Loucy (cell line): ENCODE measurements at regions not wholly inside any gene's neighbourhood (a gene's known extent, or its start where the extent isn't known, plus 50 kb on each side); places are given as distances from the start of the nearest gene placed in this dataset.

Experiments
- H2AFZ ChIP-seq: fragments of 200-600 bp; sonication (generic); 2 replicates; pipeline ENCODE4 v1.6.0; 2016; ENCODE audit warnings: antibody characterized with exemption, mild to moderate bottlenecking, low read length, moderate library complexity
- H3F3A ChIP-seq: fragments of 200-600 bp; 2 replicates; pipeline ENCODE4 v1.6.0; 2016; ENCODE audit warnings: antibody characterized with exemption, low read depth, mild to moderate bottlenecking
- H3K27me3 ChIP-seq: fragments of 200-600 bp; sonication (generic); 2 replicates; pipeline ENCODE4 v1.6.1; 2014; ENCODE audit warnings: low read length, mild to moderate bottlenecking; ENCODE audit not compliant: insufficient read depth, poor library complexity, severe bottlenecking
- H3K36me3 ChIP-seq: fragments of 200-600 bp; sonication (generic); 2 replicates; pipeline ENCODE4 v1.6.1; 2016; ENCODE audit warnings: low read length; ENCODE audit not compliant: insufficient read depth
- H3K4me1 ChIP-seq: fragments of 200-600 bp; sonication (generic); 2 replicates; pipeline ENCODE4 v1.5.1; 2014; ENCODE audit warnings: low read length, mild to moderate bottlenecking; ENCODE audit not compliant: insufficient read depth, poor library complexity, severe bottlenecking
- H3K4me2 ChIP-seq: fragments of 200-600 bp; sonication (generic); 2 replicates; pipeline ENCODE4 v1.6.0; 2014; ENCODE audit warnings: antibody characterized with exemption, low read length, low read depth, mild to moderate bottlenecking; ENCODE audit not compliant: poor library complexity, severe bottlenecking
- H3K4me3 ChIP-seq: fragments of 200-600 bp; sonication (generic); 2 replicates; pipeline ENCODE4 v1.5.1; 2014; ENCODE audit warnings: low read length, mild to moderate bottlenecking, mixed read lengths; ENCODE audit not compliant: poor library complexity, severe bottlenecking
- H3K79me2 ChIP-seq: fragments of 200-600 bp; sonication (generic); 2 replicates; pipeline ENCODE4 v1.6.1; 2014; ENCODE audit warnings: low read length; ENCODE audit not compliant: insufficient read depth
- H3K9ac ChIP-seq: fragments of 200-600 bp; sonication (generic); 2 replicates; pipeline ENCODE4 v1.6.0; 2014; ENCODE audit warnings: mild to moderate bottlenecking, low read depth, low read length, moderate library complexity; ENCODE audit not compliant: poor library complexity, severe bottlenecking
- H3K9me2 ChIP-seq: fragments of 200-600 bp; sonication (generic); replicated peaks from 2 replicates; pipeline ENCODE4 v1.6.1; 2016; ENCODE audit warnings: low read depth, low read length, mixed read lengths
- H3K9me3 ChIP-seq: fragments of 200-600 bp; sonication (generic); 2 replicates; pipeline ENCODE4 v1.6.1; 2014; ENCODE audit warnings: mild to moderate bottlenecking, antibody characterized with exemption, low read length, low read depth; ENCODE audit not compliant: insufficient read depth
- H4K20me1 ChIP-seq: fragments of 200-600 bp; sonication (generic); 2 replicates; pipeline ENCODE4 v1.6.0; 2014; ENCODE audit warnings: antibody characterized with exemption, low read length, mild to moderate bottlenecking; ENCODE audit not compliant: insufficient read depth, poor library complexity, severe bottlenecking
- CTCF ChIP-seq: fragments of 200-600 bp; sonication (generic); conservative IDR thresholded peaks from 2 replicates; pipeline ENCODE4 v1.5.1; 2014; ENCODE audit warnings: mild to moderate bottlenecking, antibody characterized with exemption, low read length
- EZH2phosphoT487 ChIP-seq: fragments of 200-600 bp; IDR thresholded peaks from 2 replicates; pipeline ENCODE4 v1.6.1; 2018; ENCODE audit warnings: antibody characterized with exemption, mild to moderate bottlenecking, moderate library complexity, borderline replicate concordance

DNA sequence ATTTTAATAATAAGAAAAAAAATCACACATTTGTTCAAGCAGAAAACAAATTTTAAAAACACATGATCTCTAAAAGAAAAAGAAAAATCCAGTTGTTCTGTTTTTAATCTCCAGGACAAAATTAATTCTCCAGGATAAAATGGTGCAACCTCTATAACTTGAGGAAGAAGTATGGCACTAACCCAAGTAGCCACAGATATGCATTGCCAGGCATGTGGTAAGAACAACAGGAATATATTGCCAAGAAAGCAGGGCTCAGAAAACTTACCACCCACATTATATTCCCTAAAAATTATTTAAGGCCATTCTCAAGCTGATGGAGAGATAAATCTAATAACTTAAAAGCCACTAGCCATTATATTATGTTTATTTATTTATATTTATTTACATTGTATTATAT lies 295.7 kb upstream of the TMCO5A start:
- no peaks in the 10 kb centered on the region for H3F3A ChIP-seq
- no peaks in the 10 kb centered on the region for H3K27me3 ChIP-seq
- no peak overlapping the region for H3K4me2 ChIP-seq
- no peaks in the 10 kb centered on the region for H4K20me1 ChIP-seq
- H3K4me3 ChIP-seq, result no peak overlapping the region
- TF ChIP-seq EZH2phosphoT487 (no peak), CTCF (no peak)
- no peak overlapping the region for H3K9ac ChIP-seq
- H3K4me1 ChIP-seq, result no peaks in the 10 kb centered on the region
- no peaks in the 10 kb centered on the region for H3K9me3 ChIP-seq
- H3K36me3 ChIP-seq, result no peaks in the 10 kb centered on the region
- no peak overlapping the region for H2AFZ ChIP-seq
- H3K79me2 ChIP-seq, result no peaks in the 10 kb centered on the region
- no peaks in the 10 kb centered on the region for H3K9me2 ChIP-seq

GRCh38 chr15:37652646-37653417 lies 281.6 kb upstream of the TMCO5A start:
- Histone ChIP-seq H2AFZ (no peak overlapping the region), H3K4me1 (no peaks in the 10 kb centered on the region), H3K9ac (no peak overlapping the region), H3K9me2 (no peaks in the 10 kb centered on the region), H3K4me3 (no peak overlapping the region), H3K36me3 (no peaks in the 10 kb centered on the region), H3K4me2 (no peak overlapping the region), H4K20me1 (no peaks in the 10 kb centered on the region), H3K79me2 (no peaks in the 10 kb centered on the region), H3F3A (no peaks in the 10 kb centered on the region), H3K27me3 (no peaks in the 10 kb centered on the region), H3K9me3 (peaks cover 6% of the 10 kb centered on the region; the same call in 1 of the 2 replicates)
- no peak for TF ChIP-seq EZH2phosphoT487
- TF ChIP-seq CTCF, result no peak

DNA sequence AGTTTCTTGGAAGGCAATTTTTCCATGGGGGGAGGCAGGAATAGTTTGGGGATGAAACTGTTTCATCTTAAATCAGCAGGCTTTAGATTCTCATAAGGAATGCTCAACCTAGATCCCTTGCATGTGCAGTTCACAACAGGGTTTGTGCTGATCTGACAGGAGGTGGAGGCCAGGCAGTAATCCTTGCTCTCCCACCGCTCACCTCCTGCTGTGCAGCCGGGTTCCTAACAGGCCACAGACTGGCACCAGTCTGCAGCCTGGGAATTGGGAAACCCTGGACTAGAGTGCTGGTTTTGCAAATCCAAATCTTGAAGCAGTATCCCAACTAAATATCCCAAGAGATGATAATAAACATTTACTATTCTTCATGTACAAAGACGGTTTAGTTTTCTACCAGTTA lies 256.3 kb upstream of the TMCO5A start:
- TF ChIP-seq EZH2phosphoT487, result no peak
- no peak for TF ChIP-seq CTCF
- Histone ChIP-seq H3K4me3 (no peak overlapping the region), H3K9me3 (no peaks in the 10 kb centered on the region), H3K79me2 (no peaks in the 10 kb centered on the region), H4K20me1 (no peaks in the 10 kb centered on the region), H3K4me2 (no peak overlapping the region), H2AFZ (no peak overlapping the region), H3F3A (no peaks in the 10 kb centered on the region), H3K27me3 (no peaks in the 10 kb centered on the region), H3K9ac (no peak overlapping the region), H3K9me2 (no peaks in the 10 kb centered on the region), H3K36me3 (no peaks in the 10 kb centered on the region), H3K4me1 (no peaks in the 10 kb centered on the region)
